NCI-H460 (cell line): ENCODE measurements at regions not wholly inside any gene's neighbourhood (a gene's known extent, or its start where the extent isn't known, plus 50 kb on each side); places are given as distances from the start of the nearest gene placed in this dataset.

Source experiments
- DNase-seq: peaks from one replicate; pipeline ENCODE4 v3.0.0-alpha.2; 2016; ENCODE audit warnings: low read depth; ENCODE audit errors: extremely low read depth

- peak; percentile 60 for DNase-seq
These were observed 61.4 kb upstream of the PPP1R3C start for GRCh38 chr10:91694170-91694794.

DNA sequence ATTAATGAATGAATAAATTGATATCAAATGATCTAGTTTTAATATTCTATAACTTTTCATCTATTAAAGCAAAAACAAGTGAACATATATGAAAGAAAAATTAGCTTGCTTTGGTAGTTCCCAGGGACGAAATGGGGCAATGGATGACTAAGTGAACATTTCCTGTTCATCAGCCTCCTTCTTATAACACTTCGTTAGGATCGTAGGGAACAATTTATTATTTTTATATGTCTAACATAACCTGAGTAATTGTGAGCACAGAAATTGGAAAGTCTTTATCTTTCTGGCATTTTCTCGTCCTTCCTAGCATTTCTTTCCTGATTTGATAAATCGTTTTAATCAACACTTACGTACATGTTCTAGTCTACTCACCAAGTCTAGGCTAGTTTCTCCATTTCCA lies 59.1 kb upstream of the PPP1R3C start:
- DNase-seq: no peak

DNA sequence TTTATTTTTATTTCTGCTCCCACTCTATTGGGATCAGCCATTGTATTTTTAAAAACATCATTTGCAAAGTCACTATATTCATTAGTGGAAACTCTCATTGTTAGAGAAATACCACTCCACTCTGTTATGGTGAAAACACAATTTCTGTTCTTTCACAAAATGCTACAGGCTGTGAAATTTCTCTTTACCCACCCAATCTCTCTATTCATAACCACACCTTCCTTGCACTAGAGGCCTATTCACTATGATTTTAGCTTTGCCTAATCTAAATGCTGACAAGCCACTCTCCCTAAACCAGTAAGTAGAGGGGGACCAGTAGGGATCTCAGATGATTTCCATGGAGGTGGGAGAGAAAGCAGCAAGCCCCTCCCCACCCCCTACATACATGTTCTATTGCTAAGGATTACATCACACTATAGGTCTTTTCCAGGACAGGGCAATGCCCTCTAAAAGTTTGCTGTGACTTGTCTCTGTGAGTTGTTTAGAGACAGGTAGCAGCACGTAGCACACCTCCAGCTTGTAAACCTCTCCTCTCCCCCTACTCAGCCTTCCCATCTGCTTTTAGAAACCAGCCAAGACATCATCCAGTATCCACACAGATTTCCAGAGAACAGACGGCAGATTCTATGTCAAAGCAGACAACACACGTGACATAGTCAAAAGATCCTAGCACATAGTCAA lies 58.3 kb upstream of the PPP1R3C start:
- DNase-seq: peak; percentile 13

- DNase-seq: no peak
These were observed 57.5 kb upstream of the PPP1R3C start for GRCh38 chr10:91690412-91690811.

GRCh38 chr10:91689731-91690168 lies 56.9 kb upstream of the PPP1R3C start:
- no peak for DNase-seq

GRCh38 chr10:91684841-91685240 lies 52.0 kb upstream of the PPP1R3C start:
- DNase-seq: no peak

DNA sequence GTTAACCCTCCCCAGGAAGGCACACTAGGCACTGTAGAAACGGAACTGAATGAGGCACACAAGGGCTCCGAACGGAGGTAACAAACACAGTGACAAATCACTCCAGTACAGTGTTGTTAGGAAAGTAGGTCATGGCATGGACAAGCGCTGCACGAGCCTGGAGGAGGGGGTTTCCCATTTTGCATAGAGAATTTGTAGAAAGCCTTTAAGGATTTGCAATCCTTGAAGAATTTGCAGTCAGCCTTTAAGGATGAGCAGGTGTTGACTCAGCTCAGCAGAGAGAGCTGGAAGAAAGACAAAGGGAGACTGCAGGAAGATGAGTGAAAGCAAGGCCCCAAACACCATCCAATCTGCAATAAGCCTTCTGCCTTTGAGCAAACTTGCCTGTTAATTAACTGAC lies 51.1 kb upstream of the PPP1R3C start:
- no peak for DNase-seq

DNA sequence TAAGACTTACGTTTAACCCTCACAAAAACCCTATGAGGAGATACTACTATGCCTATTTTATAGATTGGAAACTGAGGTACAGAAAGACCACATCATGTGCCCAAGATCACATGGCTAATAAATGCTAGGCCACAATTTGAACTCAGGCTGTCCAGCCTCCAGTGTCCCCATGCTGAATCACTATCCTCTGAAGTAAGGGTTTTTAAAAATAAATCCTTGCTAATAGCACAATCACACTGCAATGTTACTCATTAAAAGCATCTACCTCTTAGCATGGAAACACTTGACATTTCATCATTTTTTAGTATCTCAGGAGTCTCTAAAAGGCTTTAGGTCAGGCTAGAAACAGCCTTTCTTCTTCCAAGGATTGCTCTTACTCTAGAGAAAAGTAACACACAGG lies 50.0 kb upstream of the PPP1R3C start:
- no peak for DNase-seq
